Neural progenitor cell (in vitro differentiated cells): ENCODE measurements at regions not wholly inside any gene's neighbourhood (a gene's known extent, or its start where the extent isn't known, plus 50 kb on each side); places are given as distances from the start of the nearest gene placed in this dataset.

ENCODE experiments used
- DNase-seq: peaks from one replicate; pipeline ENCODE4 v3.0.0-alpha.2; 2016; ENCODE audit warnings: low spot score
- H2AFZ ChIP-seq: fragments of 200-600 bp; sonication (generic); replicated peaks from 2 replicates; pipeline ENCODE4 v1.6.1; 2016; ENCODE audit warnings: antibody characterized with exemption
- H3F3A ChIP-seq: fragments of 200-600 bp; sonication (generic); 2 replicates; pipeline ENCODE4 v1.6.1; 2016; ENCODE audit warnings: antibody characterized with exemption, low read depth
- H3K27ac ChIP-seq: fragments of 200-600 bp; sonication (generic); 2 replicates; pipeline ENCODE4 v1.5.1; 2016; ENCODE audit warnings: mild to moderate bottlenecking
- H3K27me3 ChIP-seq: fragments of 200-600 bp; sonication (generic); 2 replicates; pipeline ENCODE4 v1.6.1; 2016; ENCODE audit warnings: mild to moderate bottlenecking, moderate library complexity
- H3K36me3 ChIP-seq: fragments of 200-600 bp; sonication (generic); 2 replicates; pipeline ENCODE4 v1.5.1; 2016
- H3K4me1 ChIP-seq: fragments of 200-600 bp; sonication (generic); 2 replicates; pipeline ENCODE4 v1.6.1; 2016; ENCODE audit warnings: mixed run types
- H3K4me2 ChIP-seq: fragments of 200-600 bp; sonication (generic); 2 replicates; pipeline ENCODE4 v1.6.1; 2016
- H3K4me3 ChIP-seq: fragments of 200-600 bp; sonication (generic); 2 replicates; pipeline ENCODE4 v1.5.1; 2016
- H3K79me2 ChIP-seq: fragments of 200-600 bp; sonication (generic); 2 replicates; pipeline ENCODE4 v1.6.1; 2016; ENCODE audit warnings: low read depth
- H3K9ac ChIP-seq: fragments of 200-600 bp; sonication (generic); 2 replicates; pipeline ENCODE4 v1.6.1; 2016
- H3K9me3 ChIP-seq: fragments of 200-600 bp; sonication (generic); 2 replicates; pipeline ENCODE4 v1.5.1; 2016; ENCODE audit warnings: low read depth
- H4K20me1 ChIP-seq: fragments of 200-600 bp; sonication (generic); 2 replicates; pipeline ENCODE4 v1.6.1; 2016; ENCODE audit warnings: low read depth
- H3K27ac Mint-ChIP-seq: 3 replicates; pipeline ENCODE4 v1.8.0; 2021; ENCODE audit warnings: mixed read lengths
- H3K27me3 Mint-ChIP-seq: 2 replicates; pipeline ENCODE4 v1.8.0; 2022; ENCODE audit warnings: low read depth, mild to moderate bottlenecking, inconsistent platforms, moderate library complexity, mixed read lengths; ENCODE audit not compliant: insufficient read depth
- H3K36me3 Mint-ChIP-seq: 3 replicates; pipeline ENCODE4 v1.8.0; 2021; ENCODE audit warnings: mixed read lengths
- H3K4me1 Mint-ChIP-seq: 3 replicates; pipeline ENCODE4 v1.8.0; 2021; ENCODE audit warnings: mixed read lengths
- H3K4me3 Mint-ChIP-seq: 3 replicates; pipeline ENCODE4 v1.8.0; 2021; ENCODE audit warnings: mild to moderate bottlenecking, moderate library complexity, mixed read lengths
- H3K9me3 Mint-ChIP-seq: 3 replicates; pipeline ENCODE4 v1.8.0; 2020; ENCODE audit warnings: mixed read lengths
- EZH2 ChIP-seq: fragments of 200-600 bp; sonication (generic); IDR thresholded peaks from 2 replicates; pipeline ENCODE4 v1.6.1; 2017; ENCODE audit warnings: antibody characterized with exemption, mild to moderate bottlenecking, moderate library complexity
- EZH2phosphoT487 ChIP-seq: fragments of 200-600 bp; sonication (generic); IDR thresholded peaks from 2 replicates; pipeline ENCODE4 v1.6.1; 2017; ENCODE audit warnings: antibody characterized with exemption
- TF ChIP-seq, protein P1 (sequence below): fragments of 200-600 bp; sonication (generic); IDR thresholded peaks from 2 replicates; pipeline ENCODE4 v1.5.1; 2017; ENCODE audit warnings: antibody characterized with exemption, mild to moderate bottlenecking

GRCh38 chr6:14804785-14805210, 441.1 kb upstream of the JARID2 start:
- Mint-ChIP-seq H3K4me3 (no peak overlapping the region), H3K27me3 (no peaks in the 10 kb centered on the region), H3K4me1 (peaks cover 37% of the 10 kb centered on the region), H3K27ac (no peak overlapping the region), H3K36me3 (peaks cover 3% of the 10 kb centered on the region), H3K9me3 (peaks cover 14% of the 10 kb centered on the region)
- H3K36me3 ChIP-seq = no peaks in the 10 kb centered on the region
- no peaks in the 10 kb centered on the region for H3F3A ChIP-seq
- H2AFZ ChIP-seq = no peak overlapping the region
- H4K20me1 ChIP-seq = no peaks in the 10 kb centered on the region
- no peaks in the 10 kb centered on the region for H3K4me1 ChIP-seq
- DNase-seq = no peak
- H3K4me2 ChIP-seq = no peak overlapping the region
- no peak overlapping the region for H3K27ac ChIP-seq
- H3K27me3 ChIP-seq = no peaks in the 10 kb centered on the region
- no peaks in the 10 kb centered on the region for H3K9me3 ChIP-seq
- H3K4me3 ChIP-seq = no peak overlapping the region
- H3K9ac ChIP-seq = no peak overlapping the region
- no peak for TF ChIP-seq EZH2phosphoT487
- TF ChIP-seq, protein P1, sequence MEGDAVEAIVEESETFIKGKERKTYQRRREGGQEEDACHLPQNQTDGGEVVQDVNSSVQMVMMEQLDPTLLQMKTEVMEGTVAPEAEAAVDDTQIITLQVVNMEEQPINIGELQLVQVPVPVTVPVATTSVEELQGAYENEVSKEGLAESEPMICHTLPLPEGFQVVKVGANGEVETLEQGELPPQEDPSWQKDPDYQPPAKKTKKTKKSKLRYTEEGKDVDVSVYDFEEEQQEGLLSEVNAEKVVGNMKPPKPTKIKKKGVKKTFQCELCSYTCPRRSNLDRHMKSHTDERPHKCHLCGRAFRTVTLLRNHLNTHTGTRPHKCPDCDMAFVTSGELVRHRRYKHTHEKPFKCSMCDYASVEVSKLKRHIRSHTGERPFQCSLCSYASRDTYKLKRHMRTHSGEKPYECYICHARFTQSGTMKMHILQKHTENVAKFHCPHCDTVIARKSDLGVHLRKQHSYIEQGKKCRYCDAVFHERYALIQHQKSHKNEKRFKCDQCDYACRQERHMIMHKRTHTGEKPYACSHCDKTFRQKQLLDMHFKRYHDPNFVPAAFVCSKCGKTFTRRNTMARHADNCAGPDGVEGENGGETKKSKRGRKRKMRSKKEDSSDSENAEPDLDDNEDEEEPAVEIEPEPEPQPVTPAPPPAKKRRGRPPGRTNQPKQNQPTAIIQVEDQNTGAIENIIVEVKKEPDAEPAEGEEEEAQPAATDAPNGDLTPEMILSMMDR = no peak
- no peak for TF ChIP-seq EZH2
- H3K79me2 ChIP-seq = no peaks in the 10 kb centered on the region

GRCh38 chr6:14806101-14806500, 439.8 kb upstream of the JARID2 start:
- TF ChIP-seq EZH2 (no peak), EZH2phosphoT487 (no peak)
- TF ChIP-seq, protein P1 = no peak

GRCh38 chr6:14807130-14807529, 438.7 kb upstream of the JARID2 start:
- peaks cover 25% of the 10 kb centered on the region for H3K4me1 Mint-ChIP-seq
- H3F3A ChIP-seq = no peaks in the 10 kb centered on the region
- H3K9me3 Mint-ChIP-seq = peaks cover 14% of the 10 kb centered on the region
- no peaks in the 10 kb centered on the region for H3K9me3 ChIP-seq
- no peak overlapping the region for H3K4me3 Mint-ChIP-seq
- H3K4me2 ChIP-seq = no peak overlapping the region
- no peaks in the 10 kb centered on the region for H3K36me3 ChIP-seq
- H3K36me3 Mint-ChIP-seq = peaks cover 3% of the 10 kb centered on the region
- no peaks in the 10 kb centered on the region for H4K20me1 ChIP-seq
- no peaks in the 10 kb centered on the region for H3K79me2 ChIP-seq
- no peak overlapping the region for H3K27ac Mint-ChIP-seq
- TF ChIP-seq EZH2 (no peak), EZH2phosphoT487 (no peak)
- TF ChIP-seq, protein P1 = no peak
- no peak overlapping the region for H3K4me3 ChIP-seq
- no peaks in the 10 kb centered on the region for H3K4me1 ChIP-seq
- no peak overlapping the region for H3K9ac ChIP-seq
- H3K27me3 Mint-ChIP-seq = peaks cover 2% of the 10 kb centered on the region
- H3K27me3 ChIP-seq = no peaks in the 10 kb centered on the region
- no peak overlapping the region for H2AFZ ChIP-seq
- no peak for DNase-seq
- H3K27ac ChIP-seq = no peak overlapping the region

More at GRCh38 chr6:14806101-14806500, 439.8 kb upstream of the JARID2 start:
- no peak overlapping the region for H3K9ac ChIP-seq
- Mint-ChIP-seq H3K4me3 (no peak overlapping the region), H3K27ac (no peak overlapping the region), H3K36me3 (peaks cover 3% of the 10 kb centered on the region), H3K27me3 (peaks cover 2% of the 10 kb centered on the region), H3K9me3 (peaks cover 14% of the 10 kb centered on the region), H3K4me1 (peaks cover 31% of the 10 kb centered on the region)
- no peaks in the 10 kb centered on the region for H4K20me1 ChIP-seq
- no peaks in the 10 kb centered on the region for H3F3A ChIP-seq
- no peak for DNase-seq
- no peaks in the 10 kb centered on the region for H3K79me2 ChIP-seq
- no peak overlapping the region for H3K4me3 ChIP-seq
- no peaks in the 10 kb centered on the region for H3K9me3 ChIP-seq
- no peaks in the 10 kb centered on the region for H3K27me3 ChIP-seq
- no peak overlapping the region for H3K27ac ChIP-seq
- no peaks in the 10 kb centered on the region for H3K4me1 ChIP-seq
- no peaks in the 10 kb centered on the region for H3K36me3 ChIP-seq
- H3K4me2 ChIP-seq = no peak overlapping the region
- no peak overlapping the region for H2AFZ ChIP-seq
